SK-N-SH (cell line): ENCODE measurements at regions not wholly inside any gene's neighbourhood (a gene's known extent, or its start where the extent isn't known, plus 50 kb on each side); places are given as distances from the start of the nearest gene placed in this dataset.

Source experiments
- CTCF ChIA-PET: fragments of 300-600, 350-600 bp; formaldehyde crosslinking; extraction: SDS; loops from one replicate; lab custom pipeline; 2021; lab: Yijun Ruan, JAX
- POLR2A ChIA-PET: fragments of 350-600 bp; sonication (Branson Sonifier 250); formaldehyde crosslinking; extraction: SDS; loops from one replicate; lab custom pipeline; 2020; ENCODE audit warnings: antibody characterized with exemption, inconsistent platforms; lab: Yijun Ruan, JAX
- DNase-seq: peaks from one replicate; pipeline ENCODE4 v3.0.0; 2012
- H2AFZ ChIP-seq: fragments of 200-600 bp; sonication (generic); 2 replicates; pipeline ENCODE4 v1.8.1; 2016; ENCODE audit warnings: antibody characterized with exemption, mild to moderate bottlenecking, low read depth
- H3F3A ChIP-seq: fragments of 200-600 bp; sonication (generic); replicated peaks from 2 replicates; pipeline ENCODE3; 2016; ENCODE audit warnings: antibody characterized with exemption, mild to moderate bottlenecking; ENCODE audit not compliant: insufficient read depth
- H3K27ac ChIP-seq, 2 experiments: fragments of 200-500 bp in 1 of 2; fragments of 200-600 bp in 1 of 2; sonication (Bioruptor generic) in 1 of 2; sonication (generic), shearing (Covaris generic) in 1 of 2; 2 replicates each; pipeline versions ENCODE4 v1.5.1 to v1.6.1; 2014 to 2016; ENCODE audit warnings: low read depth in 2 of 2, inconsistent platforms in 1 of 2, low read length in 1 of 2, mild to moderate bottlenecking in 1 of 2, mixed read lengths in 1 of 2
- H3K27me3 ChIP-seq: fragments of 200-600 bp; sonication (generic), shearing (Covaris generic); 2 replicates; pipeline ENCODE4 v1.6.1; 2016; ENCODE audit warnings: mixed run types; ENCODE audit not compliant: insufficient read depth
- H3K36me3 ChIP-seq, 2 experiments: fragments of 200-500 bp in 1 of 2; fragments of 200-600 bp in 1 of 2; sonication (Bioruptor generic) in 1 of 2; sonication (generic) in 1 of 2; replicated peaks in 1 of 2; 2 replicates each; pipeline versions ENCODE3 to v1.5.1; 2014 to 2016; ENCODE audit warnings: low read length in 1 of 2, mild to moderate bottlenecking in 1 of 2; ENCODE audit not compliant: insufficient read depth in 2 of 2, control insufficient read depth in 1 of 2
- H3K4me1 ChIP-seq, 2 experiments: fragments of 200-500 bp in 1 of 2; fragments of 200-600 bp in 1 of 2; sonication (Bioruptor generic) in 1 of 2; sonication (generic), shearing (Covaris generic) in 1 of 2; 2 replicates each; pipeline versions ENCODE4 v1.5.1 to v1.6.1; 2014 to 2016; ENCODE audit warnings: low read depth in 1 of 2, low read length in 1 of 2, mixed run types in 1 of 2; ENCODE audit not compliant: insufficient read depth in 2 of 2, control insufficient read depth in 1 of 2
- H3K4me2 ChIP-seq: fragments of 200-600 bp; sonication (generic), shearing (Covaris generic); 2 replicates; pipeline ENCODE4 v1.6.1; 2017; ENCODE audit warnings: mixed run types
- H3K4me3 ChIP-seq, 2 experiments: fragments of 200-500 bp in 1 of 2; fragments of 200-600 bp in 1 of 2; sonication (Bioruptor generic) in 1 of 2; sonication (generic), shearing (Covaris generic) in 1 of 2; 2 replicates each; pipeline versions ENCODE4 v1.5.1 to v1.8.1; 2014 to 2016; ENCODE audit warnings: low read depth in 2 of 2, inconsistent platforms in 1 of 2, low read length in 1 of 2, mild to moderate bottlenecking in 1 of 2, mixed read lengths in 1 of 2, moderate library complexity in 1 of 2
- H3K79me2 ChIP-seq: fragments of 200-600 bp; sonication (generic); 2 replicates; pipeline ENCODE4 v1.8.1; 2017; ENCODE audit warnings: mild to moderate bottlenecking; ENCODE audit not compliant: insufficient read depth
- H3K9ac ChIP-seq: fragments of 200-600 bp; sonication (generic); 2 replicates; pipeline ENCODE4 v1.6.1; 2017; ENCODE audit warnings: mixed run types
- H3K9me2 ChIP-seq: fragments of 200-600 bp; sonication (generic); 2 replicates; pipeline ENCODE4 v1.6.1; 2017; ENCODE audit warnings: mixed run types
- H3K9me3 ChIP-seq: fragments of 200-600 bp; sonication (generic); 2 replicates; pipeline ENCODE4 v1.6.1; 2017; ENCODE audit warnings: mixed run types, mild to moderate bottlenecking, moderate library complexity
- H4K20me1 ChIP-seq: fragments of 200-600 bp; sonication (generic); 2 replicates; pipeline ENCODE4 v1.6.1; 2017; ENCODE audit warnings: mild to moderate bottlenecking, mixed run types; ENCODE audit not compliant: insufficient read depth
- CHD2 ChIP-seq: fragments of 150-350 bp; IDR thresholded peaks from 2 replicates; pipeline ENCODE4 v1.6.1; 2018; ENCODE audit warnings: low read length; ENCODE audit not compliant: partially characterized antibody
- CTCF ChIP-seq: fragments of 200-600 bp; sonication (generic); IDR thresholded peaks from 2 replicates; pipeline ENCODE4 v1.6.1; 2017; ENCODE audit warnings: antibody characterized with exemption, mild to moderate bottlenecking, moderate library complexity
- ELF1 ChIP-seq: IDR thresholded peaks from 2 replicates; pipeline ENCODE4 v1.4.0; 2012
- EP300 ChIP-seq, 2 experiments: IDR thresholded peaks; 2 replicates each; pipeline versions ENCODE4 v1.4.0 to v1.6.1; 2012; ENCODE audit warnings: borderline replicate concordance in 1 of 2, low read depth in 1 of 2, low read length in 1 of 2
- FOSL2 ChIP-seq: IDR thresholded peaks from 2 replicates; pipeline ENCODE4 v1.4.0; 2012; ENCODE audit warnings: low read depth, mild to moderate bottlenecking, moderate library complexity, borderline replicate concordance
- FOXJ3 ChIP-seq: sonication (generic); formaldehyde crosslinking; IDR thresholded peaks from 2 replicates; pipeline ENCODE4 v1.5.1; 2020; ENCODE audit warnings: mild to moderate bottlenecking, missing genetic modification reagents
- GATA2 ChIP-seq: sonication (generic); formaldehyde crosslinking; IDR thresholded peaks from 2 replicates; pipeline ENCODE4 v1.5.0; 2020; ENCODE audit warnings: mild to moderate bottlenecking, missing genetic modification reagents
- MEF2A ChIP-seq: IDR thresholded peaks from 2 replicates; pipeline ENCODE4 v1.4.0; 2012; ENCODE audit warnings: low read depth, borderline replicate concordance
- MXI1 ChIP-seq: IDR thresholded peaks from 2 replicates; pipeline ENCODE4 v1.6.1; 2012; ENCODE audit warnings: mild to moderate bottlenecking, low read depth, low read length, improper control_type of control experiment
- NFIC ChIP-seq: IDR thresholded peaks from 2 replicates; pipeline ENCODE4 v1.4.0; 2012; ENCODE audit warnings: borderline replicate concordance
- POLR2AphosphoS5 ChIP-seq: IDR thresholded peaks from 2 replicates; pipeline ENCODE4 v1.6.1; 2012; ENCODE audit warnings: low read depth, low read length
- RAD21 ChIP-seq: IDR thresholded peaks from 2 replicates; pipeline ENCODE4 v1.6.1; 2012; ENCODE audit warnings: mild to moderate bottlenecking, low read length
- RFX5 ChIP-seq: IDR thresholded peaks from 2 replicates; pipeline ENCODE4 v1.6.1; 2012; ENCODE audit warnings: mild to moderate bottlenecking, improper control_type of control experiment, low read length
- RXRA ChIP-seq: IDR thresholded peaks from 2 replicates; pipeline ENCODE4 v1.4.0; 2012; ENCODE audit warnings: low read depth, mild to moderate bottlenecking, borderline replicate concordance
- SIN3A ChIP-seq: IDR thresholded peaks from 2 replicates; pipeline ENCODE4 v1.6.1; 2012; ENCODE audit warnings: low read depth, mild to moderate bottlenecking, low read length, moderate library complexity, borderline replicate concordance
- SMC3 ChIP-seq: IDR thresholded peaks from 2 replicates; pipeline ENCODE4 v1.6.1; 2012; ENCODE audit warnings: low read depth, low read length, improper control_type of control experiment
- TCF12 ChIP-seq: IDR thresholded peaks from 2 replicates; pipeline ENCODE4 v1.4.0; 2012
- YY1 ChIP-seq: IDR thresholded peaks from 2 replicates; pipeline ENCODE4 v1.4.0; 2012; ENCODE audit warnings: low read depth, mild to moderate bottlenecking
- WGBS: methylation state at CpG from one replicate; pipeline ENCODE4 v1.1.6; 2017; ENCODE audit warnings: low lambda C conversion rate; 5-methylcytosine and 5-hydroxymethylcytosine counted together
- TF ChIP-seq, protein P1 (sequence below): fragments of 150-350 bp; IDR thresholded peaks from 2 replicates; pipeline ENCODE4 v1.6.1; 2017; ENCODE audit warnings: antibody characterized with exemption, low read length, low read depth, borderline replicate concordance

GRCh38 chr1:209491031-209491430 is 92.5 kb upstream of the CAMK1G start:
- Histone ChIP-seq H3F3A (peaks cover 13% of the 10 kb centered on the region), H3K4me1 (no peaks in the 10 kb centered on the region; a peak in 1 of 4 replicates), H3K79me2 (no peaks in the 10 kb centered on the region), H4K20me1 (no peaks in the 10 kb centered on the region), H3K27me3 (no peaks in the 10 kb centered on the region), H3K4me2 (no peak overlapping the region), H2AFZ (no peak overlapping the region), H3K36me3 (no peaks in the 10 kb centered on the region), H3K9me2 (no peaks in the 10 kb centered on the region), H3K27ac (no peak overlapping the region), H3K4me3 (no peak overlapping the region), H3K9me3 (no peaks in the 10 kb centered on the region; the same call in 1 of the 2 replicates), H3K9ac (no peak overlapping the region)
- TF ChIP-seq TCF12, result no peak
- no peak for TF ChIP-seq RFX5
- no peak for TF ChIP-seq FOSL2
- TF ChIP-seq SMC3, result no peak
- no peak for TF ChIP-seq MEF2A
- TF ChIP-seq SIN3A, result no peak
- TF ChIP-seq RXRA, result no peak
- no peak for TF ChIP-seq RAD21
- no peak for TF ChIP-seq ELF1
- TF ChIP-seq FOXJ3 (CRISPR knock-in tag), result no peak
- no peak for TF ChIP-seq POLR2AphosphoS5
- no peak for TF ChIP-seq GATA2 (CRISPR knock-in tag)
- TF ChIP-seq CHD2, result no peak
- TF ChIP-seq YY1, result no peak
- TF ChIP-seq MXI1, result no peak
- no peak for TF ChIP-seq NFIC
- ChIA-PET POLR2A (no interaction called here), CTCF (interaction anchor here (0.5 to 1.0 kb wide), 2 partner anchors 12 to 36 kb away, joined by 3 to 4 read pairs; no protein-coding TSS in a partner anchor)
- 90% methylated on average over 2 of the region's 2 CpGs for WGBS
- DNase-seq, result no peak

DNA sequence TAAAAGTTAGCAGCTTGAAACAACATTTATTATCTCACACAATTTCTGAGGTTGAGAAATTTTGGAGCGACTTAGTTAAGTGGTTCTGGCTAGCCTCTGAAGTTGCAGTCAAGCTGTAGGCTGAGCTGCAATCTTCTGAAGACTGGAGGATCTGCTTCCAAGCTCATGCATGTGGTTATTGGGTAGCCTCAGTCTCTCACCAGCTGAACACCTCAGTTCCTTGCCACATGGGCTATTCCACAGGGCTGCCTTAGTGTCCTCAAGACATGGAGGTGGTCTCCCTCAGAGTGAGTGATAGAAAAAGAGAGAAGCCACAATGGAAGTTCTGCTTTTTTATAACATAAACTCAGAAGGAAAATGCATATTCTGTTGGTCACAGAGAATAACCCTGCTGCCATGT is 92.0 kb upstream of the CAMK1G start:
- Histone ChIP-seq H4K20me1 (no peaks in the 10 kb centered on the region), H3K9me2 (no peaks in the 10 kb centered on the region), H3K4me2 (no peak overlapping the region), H3K27me3 (no peaks in the 10 kb centered on the region), H3K4me1 (no peaks in the 10 kb centered on the region; a peak in 1 of 4 replicates), H3K79me2 (no peaks in the 10 kb centered on the region), H2AFZ (no peak overlapping the region), H3K36me3 (no peaks in the 10 kb centered on the region), H3K9ac (no peak overlapping the region), H3F3A (peaks cover 9% of the 10 kb centered on the region), H3K27ac (no peak overlapping the region), H3K4me3 (no peak overlapping the region), H3K9me3 (no peaks in the 10 kb centered on the region; the same call in none of the 2 replicates)
- no peak for TF ChIP-seq FOSL2
- no peak for TF ChIP-seq GATA2 (CRISPR knock-in tag)
- no peak for TF ChIP-seq FOXJ3 (CRISPR knock-in tag)
- no peak for TF ChIP-seq NFIC
- no peak for TF ChIP-seq EP300 (IDR thresholded peaks at IDR 0.05; ENCODE audit: borderline replicate concordance in 1 of 2, low read depth in 1 of 2, low read length in 1 of 2)
- TF ChIP-seq ELF1, result no peak
- no peak for TF ChIP-seq CTCF
- TF ChIP-seq, protein P1, sequence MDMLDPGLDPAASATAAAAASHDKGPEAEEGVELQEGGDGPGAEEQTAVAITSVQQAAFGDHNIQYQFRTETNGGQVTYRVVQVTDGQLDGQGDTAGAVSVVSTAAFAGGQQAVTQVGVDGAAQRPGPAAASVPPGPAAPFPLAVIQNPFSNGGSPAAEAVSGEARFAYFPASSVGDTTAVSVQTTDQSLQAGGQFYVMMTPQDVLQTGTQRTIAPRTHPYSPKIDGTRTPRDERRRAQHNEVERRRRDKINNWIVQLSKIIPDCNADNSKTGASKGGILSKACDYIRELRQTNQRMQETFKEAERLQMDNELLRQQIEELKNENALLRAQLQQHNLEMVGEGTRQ, result no peak
- CTCF ChIA-PET, result interaction anchor here (1.0 to 3.3 kb wide), 2 partner anchors 13 to 22 kb away, joined by 4 to 13 read pairs; no protein-coding TSS in a partner anchor
- POLR2A ChIA-PET, result no interaction called here
- no peak for DNase-seq
- 86% methylated on average over 1 of the region's 1 CpG for WGBS
